SK-N-SH (cell line): ENCODE measurements at regions not wholly inside any gene's neighbourhood (a gene's known extent, or its start where the extent isn't known, plus 50 kb on each side); places are given as distances from the start of the nearest gene placed in this dataset.

ENCODE experiments used
- ELF1 ChIP-seq: IDR thresholded peaks from 2 replicates; pipeline ENCODE4 v1.4.0; 2012
- EP300 ChIP-seq, 2 experiments: IDR thresholded peaks; 2 replicates each; pipeline versions ENCODE4 v1.4.0 to v1.6.1; 2012; ENCODE audit warnings: borderline replicate concordance in 1 of 2, low read depth in 1 of 2, low read length in 1 of 2
- EZH2phosphoT487 ChIP-seq: fragments of 200-600 bp; sonication (generic); IDR thresholded peaks from 2 replicates; pipeline ENCODE4 v1.6.1; 2017; ENCODE audit warnings: low read depth, mixed run types, mild to moderate bottlenecking, antibody characterized with exemption, moderate library complexity, borderline replicate concordance
- FOSL2 ChIP-seq: IDR thresholded peaks from 2 replicates; pipeline ENCODE4 v1.4.0; 2012; ENCODE audit warnings: low read depth, mild to moderate bottlenecking, moderate library complexity, borderline replicate concordance
- GABPA ChIP-seq: IDR thresholded peaks from 2 replicates; pipeline ENCODE4 v1.4.0; 2012; ENCODE audit warnings: low read depth, mild to moderate bottlenecking
- JUND ChIP-seq: IDR thresholded peaks from 2 replicates; pipeline ENCODE4 v1.4.0; 2012
- POLR2AphosphoS5 ChIP-seq: IDR thresholded peaks from 2 replicates; pipeline ENCODE4 v1.6.1; 2012; ENCODE audit warnings: low read depth, low read length
- RFX5 ChIP-seq: IDR thresholded peaks from 2 replicates; pipeline ENCODE4 v1.6.1; 2012; ENCODE audit warnings: mild to moderate bottlenecking, improper control_type of control experiment, low read length
- YY1 ChIP-seq: IDR thresholded peaks from 2 replicates; pipeline ENCODE4 v1.4.0; 2012; ENCODE audit warnings: low read depth, mild to moderate bottlenecking
- TF ChIP-seq, protein P1 (sequence below): fragments of 200-600 bp; sonication (generic); IDR thresholded peaks from 2 replicates; pipeline ENCODE4 v1.6.1; 2017; ENCODE audit warnings: antibody characterized with exemption, mild to moderate bottlenecking, moderate library complexity
- TF ChIP-seq, protein P2 (sequence below): IDR thresholded peaks from 2 replicates; pipeline ENCODE4 v1.4.0; 2012; ENCODE audit warnings: low read depth

- no peak for TF ChIP-seq GABPA
- TF ChIP-seq EP300 (IDR thresholded peaks at IDR 0.05; ENCODE audit: borderline replicate concordance in 1 of 2, low read depth in 1 of 2, low read length in 1 of 2): no peak
- no peak for TF ChIP-seq RFX5
- TF ChIP-seq YY1: no peak
- TF ChIP-seq POLR2AphosphoS5: no peak
- TF ChIP-seq EZH2phosphoT487: no peak
- TF ChIP-seq, protein P1, sequence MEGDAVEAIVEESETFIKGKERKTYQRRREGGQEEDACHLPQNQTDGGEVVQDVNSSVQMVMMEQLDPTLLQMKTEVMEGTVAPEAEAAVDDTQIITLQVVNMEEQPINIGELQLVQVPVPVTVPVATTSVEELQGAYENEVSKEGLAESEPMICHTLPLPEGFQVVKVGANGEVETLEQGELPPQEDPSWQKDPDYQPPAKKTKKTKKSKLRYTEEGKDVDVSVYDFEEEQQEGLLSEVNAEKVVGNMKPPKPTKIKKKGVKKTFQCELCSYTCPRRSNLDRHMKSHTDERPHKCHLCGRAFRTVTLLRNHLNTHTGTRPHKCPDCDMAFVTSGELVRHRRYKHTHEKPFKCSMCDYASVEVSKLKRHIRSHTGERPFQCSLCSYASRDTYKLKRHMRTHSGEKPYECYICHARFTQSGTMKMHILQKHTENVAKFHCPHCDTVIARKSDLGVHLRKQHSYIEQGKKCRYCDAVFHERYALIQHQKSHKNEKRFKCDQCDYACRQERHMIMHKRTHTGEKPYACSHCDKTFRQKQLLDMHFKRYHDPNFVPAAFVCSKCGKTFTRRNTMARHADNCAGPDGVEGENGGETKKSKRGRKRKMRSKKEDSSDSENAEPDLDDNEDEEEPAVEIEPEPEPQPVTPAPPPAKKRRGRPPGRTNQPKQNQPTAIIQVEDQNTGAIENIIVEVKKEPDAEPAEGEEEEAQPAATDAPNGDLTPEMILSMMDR: no peak
- TF ChIP-seq ELF1: no peak
- TF ChIP-seq FOSL2: no peak
- TF ChIP-seq JUND: no peak
- TF ChIP-seq, protein P2, sequence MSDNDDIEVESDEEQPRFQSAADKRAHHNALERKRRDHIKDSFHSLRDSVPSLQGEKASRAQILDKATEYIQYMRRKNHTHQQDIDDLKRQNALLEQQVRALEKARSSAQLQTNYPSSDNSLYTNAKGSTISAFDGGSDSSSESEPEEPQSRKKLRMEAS: no peak
These were observed 93.1 kb upstream of the HIF1A start for GRCh38 chr14:61602003-61602732.
